RWPE1 (cell line): ENCODE measurements at regions not wholly inside any gene's neighbourhood (a gene's known extent, or its start where the extent isn't known, plus 50 kb on each side); places are given as distances from the start of the nearest gene placed in this dataset.

Source experiments
- CTCF ChIA-PET: fragments of 350-600 bp; sonication (Branson Sonifier 250); formaldehyde crosslinking; extraction: SDS; loops from one replicate; lab custom pipeline; 2021; lab: Yijun Ruan, JAX
- POLR2A ChIA-PET: fragments of 400-600 bp; formaldehyde crosslinking; extraction: SDS; loops from one replicate; lab custom pipeline; 2020; ENCODE audit warnings: antibody characterized with exemption; ENCODE audit not compliant: low non-redundant PET; lab: Yijun Ruan, JAX
- DNase-seq: peaks from one replicate; pipeline ENCODE4 v3.0.0; 2012; ENCODE audit warnings: low spot score
- H3K27ac ChIP-seq: fragments of 450-650 bp; 2 replicates; pipeline ENCODE4 v1.5.1; 2017
- CTCF ChIP-seq: fragments of 450-650 bp; conservative IDR thresholded peaks from 2 replicates; pipeline ENCODE4 v1.5.1; 2017; ENCODE audit warnings: low read depth, mild to moderate bottlenecking

GRCh38 chr2:239691720-239692119, 290.9 kb upstream of the HDAC4 start:
- CTCF ChIA-PET = interaction anchor here (0.6 kb wide), 1 partner anchor 134 kb away, joined by 3 read pairs; no protein-coding TSS in a partner anchor
- no peak for DNase-seq
- no peak overlapping the region for H3K27ac ChIP-seq
- POLR2A ChIA-PET = no interaction called here
- no peak for TF ChIP-seq CTCF

GRCh38 chr2:239690651-239691631, 290.1 kb upstream of the HDAC4 start:
- ChIA-PET POLR2A (no interaction called here), CTCF (interaction anchor here (0.6 kb wide), 1 partner anchor 135 kb away, joined by 3 read pairs; no protein-coding TSS in a partner anchor)
- TF ChIP-seq CTCF = no peak
- H3K27ac ChIP-seq = no peak overlapping the region
- DNase-seq = no peak

GRCh38 chr2:239689985-239690384, 289.2 kb upstream of the HDAC4 start:
- no peak for DNase-seq
- H3K27ac ChIP-seq = no peak overlapping the region
- no peak for TF ChIP-seq CTCF
- ChIA-PET POLR2A (no interaction called here), CTCF (no interaction called here)

- POLR2A ChIA-PET = no interaction called here
- CTCF ChIA-PET = no interaction called here
Observed at GRCh38 chr2:239689410-239689809, 288.6 kb upstream of the HDAC4 start.

GRCh38 chr2:239688840-239689239, 288.0 kb upstream of the HDAC4 start:
- POLR2A ChIA-PET = no interaction called here
- DNase-seq = no peak
- CTCF ChIA-PET = no interaction called here
- H3K27ac ChIP-seq = no peak overlapping the region
- TF ChIP-seq CTCF = no peak

More at GRCh38 chr2:239689410-239689809, 288.6 kb upstream of the HDAC4 start:
- no peak for TF ChIP-seq CTCF
- DNase-seq = no peak
- H3K27ac ChIP-seq = no peak overlapping the region

- no peak overlapping the region for H3K27ac ChIP-seq
- POLR2A ChIA-PET = no interaction called here
- DNase-seq = no peak
Observed at GRCh38 chr2:239688122-239688681, 287.4 kb upstream of the HDAC4 start.

More at GRCh38 chr2:239688122-239688681, 287.4 kb upstream of the HDAC4 start:
- TF ChIP-seq CTCF = no peak
- CTCF ChIA-PET = no interaction called here
